GM19239 (cell line): ENCODE measurements at regions not wholly inside any gene's neighbourhood (a gene's known extent, or its start where the extent isn't known, plus 50 kb on each side); places are given as distances from the start of the nearest gene placed in this dataset.

Experiments
- DNase-seq: peaks from one replicate; pipeline ENCODE4 v3.0.0; 2011; ENCODE audit warnings: low spot score; ENCODE audit not compliant: insufficient read length
- FAIRE-seq: peaks from 2 replicates; lab custom pipeline; 2011; peaks lifted over from hg19 to GRCh38; lab: Jason Lieb, UNC

GRCh38 chr13:89695343-89696257, 1651.9 kb upstream of the MIR17HG start:
- no peak for DNase-seq
- FAIRE-seq, result no peak

DNA sequence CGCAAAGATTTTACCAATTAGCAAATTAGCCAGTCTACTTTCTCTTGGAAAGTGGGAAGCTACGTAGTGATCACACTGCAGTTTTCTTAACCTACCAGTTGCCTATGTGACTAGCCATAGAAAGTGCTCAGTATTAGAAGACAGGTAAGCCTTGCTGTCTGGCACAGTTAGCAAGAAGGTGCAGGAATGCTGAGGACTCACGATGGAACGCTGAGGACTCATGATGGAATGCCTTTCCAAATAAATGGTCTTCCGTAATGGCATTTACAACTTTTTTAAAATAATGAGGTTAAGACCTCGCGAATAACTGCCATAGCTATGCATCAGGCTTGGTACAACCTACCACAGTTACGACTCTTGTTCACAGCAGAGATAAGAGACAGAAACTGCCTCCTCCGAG, 1645.6 kb upstream of the MIR17HG start:
- FAIRE-seq, result no peak
- DNase-seq, result no peak

DNA sequence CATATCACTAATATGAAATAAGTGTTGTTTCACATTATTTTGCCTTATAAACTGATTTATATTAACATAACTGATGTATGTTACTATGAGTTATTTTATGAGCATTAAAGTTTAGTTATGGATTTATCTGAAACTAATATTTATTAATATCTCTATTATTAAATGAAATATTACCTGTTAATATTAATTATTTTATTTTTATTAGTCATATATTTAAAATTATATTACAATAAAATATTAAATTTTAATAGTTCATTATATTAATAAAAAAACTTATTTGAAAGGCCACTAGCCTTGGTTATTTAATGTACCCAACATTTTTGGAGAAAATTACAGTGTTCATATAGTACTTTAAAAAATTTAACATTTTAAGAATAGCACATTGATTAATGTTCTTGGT, 1643.4 kb upstream of the MIR17HG start:
- FAIRE-seq (no peak), DNase-seq (no peak)

GRCh38 chr13:89708013-89708412, 1639.5 kb upstream of the MIR17HG start:
- no peak for DNase-seq
- no peak for FAIRE-seq

DNA sequence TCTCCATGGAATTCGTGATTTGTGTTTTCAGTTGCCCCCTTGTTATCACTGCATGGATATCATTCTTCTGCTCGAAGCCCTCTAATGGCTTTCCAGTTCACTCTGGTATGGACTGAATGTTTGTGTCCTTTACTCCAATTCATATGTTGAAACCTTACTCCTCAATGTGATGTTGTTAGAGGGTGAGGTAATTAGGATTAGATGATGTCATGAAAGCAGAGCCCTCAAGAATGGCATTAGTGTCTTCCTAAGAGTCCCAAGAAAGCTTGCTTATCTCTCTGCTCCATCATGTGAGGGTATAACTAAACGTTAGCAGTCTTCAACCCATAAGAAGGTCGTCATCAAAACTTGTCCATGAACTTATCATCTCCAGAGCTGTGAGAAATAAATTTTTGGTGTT, 1626.3 kb upstream of the MIR17HG start:
- FAIRE-seq (no peak), DNase-seq (no peak)

DNA sequence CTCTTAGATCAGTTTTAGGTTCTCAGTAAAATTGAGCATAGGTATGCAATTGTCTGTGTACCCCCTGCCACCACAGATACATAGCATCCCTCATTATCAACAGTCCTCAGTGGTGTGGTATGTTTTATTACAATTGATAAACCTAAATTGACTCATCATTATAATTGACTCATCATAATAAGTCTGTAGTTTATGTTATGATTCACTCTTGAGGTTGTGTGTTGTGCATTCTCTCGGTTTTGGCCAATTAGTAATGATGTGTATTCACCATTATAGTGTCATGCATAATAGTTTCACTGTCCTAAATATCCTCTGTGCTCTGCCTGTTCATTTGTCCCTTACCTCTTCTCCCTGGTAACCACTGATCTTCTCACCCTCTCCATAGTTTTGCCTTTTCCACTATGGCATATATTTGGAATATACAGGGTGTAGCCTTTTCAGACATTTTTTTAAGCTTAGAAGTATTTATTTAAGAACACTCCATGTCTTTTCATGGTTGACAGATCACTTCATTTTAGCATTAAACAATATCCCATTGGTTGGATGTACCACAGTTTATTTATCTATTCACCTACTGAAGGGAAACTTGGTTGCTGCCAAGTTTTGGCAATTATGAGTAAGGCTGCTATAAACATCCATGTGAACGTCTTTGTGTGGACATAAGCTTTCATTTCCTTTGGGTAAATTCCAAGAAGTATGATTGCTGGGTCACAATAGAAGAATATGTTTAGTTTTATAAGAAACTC, 1620.6 kb upstream of the MIR17HG start:
- no peak for DNase-seq
- no peak for FAIRE-seq

DNA sequence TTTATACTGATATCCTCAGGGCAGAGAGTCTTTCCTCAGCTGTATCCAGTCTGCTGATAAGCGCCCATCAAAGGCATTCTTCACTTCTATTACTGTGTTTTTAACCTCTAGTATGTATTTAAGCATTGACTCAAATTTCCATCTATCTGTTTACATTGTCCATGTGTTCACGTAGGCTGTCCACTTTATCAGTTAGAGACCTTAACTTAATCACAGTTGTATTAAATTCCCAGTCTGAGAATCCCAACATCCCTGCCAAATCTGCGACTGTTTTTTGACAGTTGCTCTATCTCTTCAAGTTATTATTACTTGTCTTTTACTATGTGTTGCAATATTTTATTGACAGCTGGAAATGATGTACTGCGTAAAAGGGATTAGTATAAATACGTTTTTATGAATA, 1613.7 kb upstream of the MIR17HG start:
- FAIRE-seq, result no peak
- DNase-seq, result no peak

DNA sequence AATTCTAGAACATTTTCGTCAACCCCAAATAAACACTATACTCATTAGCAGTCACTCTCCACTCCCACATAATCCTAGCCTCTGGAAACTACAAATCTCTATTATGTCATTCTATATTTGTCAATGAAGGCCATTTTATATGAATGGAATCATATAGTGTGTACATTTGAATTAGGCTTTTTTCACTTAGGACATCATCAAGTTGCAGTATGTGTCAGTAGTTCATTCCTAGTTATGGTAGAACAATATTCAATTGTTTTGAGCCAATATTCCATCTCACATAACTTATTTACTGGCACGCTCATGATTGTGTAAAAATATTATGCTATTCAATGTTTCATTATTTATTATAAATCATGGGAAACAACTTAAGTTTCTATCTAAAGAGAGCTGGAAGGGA, 1610.4 kb upstream of the MIR17HG start:
- FAIRE-seq, result no peak

GRCh38 chr13:89738072-89738471, 1609.4 kb upstream of the MIR17HG start:
- no peak for DNase-seq
- no peak for FAIRE-seq

More for the DNA sequence above, 1610.4 kb upstream of the MIR17HG start:
- DNase-seq, result no peak

GRCh38 chr13:89740994-89741685, 1606.3 kb upstream of the MIR17HG start:
- FAIRE-seq (no peak), DNase-seq (no peak)

- no peak for DNase-seq
- no peak for FAIRE-seq
These were observed 1600.9 kb upstream of the MIR17HG start for GRCh38 chr13:89746554-89746953.

DNA sequence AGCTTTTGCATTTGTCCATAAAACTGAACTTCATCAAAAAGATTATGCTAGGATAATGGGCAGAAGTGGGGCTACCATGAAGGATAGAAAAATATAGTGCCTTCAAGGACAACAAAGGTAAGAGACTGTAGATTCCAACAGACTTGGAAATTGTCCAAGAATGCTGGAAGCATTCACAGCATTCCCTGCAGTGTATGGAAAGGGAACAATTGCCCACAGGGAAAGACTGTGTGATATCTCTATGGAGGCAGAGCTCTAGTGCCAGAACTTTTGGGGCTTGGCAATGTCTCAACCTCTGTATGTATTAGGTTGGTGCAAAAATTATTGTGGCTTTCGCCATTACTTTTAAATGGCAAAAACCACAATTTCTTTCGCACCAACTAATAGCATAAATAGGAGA, 1598.8 kb upstream of the MIR17HG start:
- FAIRE-seq, result no peak
- no peak for DNase-seq

DNA sequence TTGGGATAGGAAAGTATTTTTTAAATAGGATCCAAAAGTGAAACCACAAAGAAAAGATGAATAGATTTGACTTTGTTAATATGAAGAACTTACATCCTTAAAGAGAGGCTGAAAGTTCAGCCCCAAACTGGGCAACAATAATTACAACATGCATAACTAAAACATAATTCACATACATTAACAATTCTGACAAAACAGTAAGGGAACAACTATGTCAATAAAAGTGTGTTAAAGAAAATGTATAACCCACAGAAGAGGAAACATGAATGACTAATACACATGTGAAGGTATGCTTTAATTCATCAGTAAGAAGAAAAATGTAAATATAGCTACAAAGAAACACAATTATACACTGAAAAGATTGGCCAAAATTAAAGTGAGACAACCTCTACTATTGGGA, 1597.6 kb upstream of the MIR17HG start:
- FAIRE-seq (no peak), DNase-seq (no peak)

DNA sequence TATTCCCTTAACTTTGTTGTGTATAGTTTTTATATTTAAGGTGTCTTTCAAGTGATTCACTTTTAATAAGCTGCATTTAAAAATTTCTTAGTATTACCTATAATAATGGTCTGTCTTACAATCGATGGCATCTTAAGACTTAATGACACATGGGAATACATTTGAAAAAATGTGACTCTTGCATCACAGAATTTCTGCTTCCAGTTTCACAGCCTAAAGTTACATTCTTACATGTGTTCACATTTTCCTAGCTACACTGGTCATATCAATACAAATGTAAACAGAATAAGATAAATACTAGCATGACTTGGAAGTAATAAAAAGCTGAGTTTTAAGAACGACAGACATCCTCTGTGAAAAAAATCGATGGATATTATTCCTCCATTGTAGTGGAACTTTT, 1597.1 kb upstream of the MIR17HG start:
- DNase-seq (no peak), FAIRE-seq (no peak)

GRCh38 chr13:89751432-89751930, 1596.0 kb upstream of the MIR17HG start:
- DNase-seq (no peak), FAIRE-seq (no peak)

- DNase-seq (no peak), FAIRE-seq (no peak)
These were observed 1595.1 kb upstream of the MIR17HG start for GRCh38 chr13:89752394-89752793.

GRCh38 chr13:89755729-89756492, 1591.6 kb upstream of the MIR17HG start:
- FAIRE-seq (no peak), DNase-seq (no peak)

GRCh38 chr13:89763005-89763404, 1584.5 kb upstream of the MIR17HG start:
- no peak for DNase-seq
- no peak for FAIRE-seq

DNA sequence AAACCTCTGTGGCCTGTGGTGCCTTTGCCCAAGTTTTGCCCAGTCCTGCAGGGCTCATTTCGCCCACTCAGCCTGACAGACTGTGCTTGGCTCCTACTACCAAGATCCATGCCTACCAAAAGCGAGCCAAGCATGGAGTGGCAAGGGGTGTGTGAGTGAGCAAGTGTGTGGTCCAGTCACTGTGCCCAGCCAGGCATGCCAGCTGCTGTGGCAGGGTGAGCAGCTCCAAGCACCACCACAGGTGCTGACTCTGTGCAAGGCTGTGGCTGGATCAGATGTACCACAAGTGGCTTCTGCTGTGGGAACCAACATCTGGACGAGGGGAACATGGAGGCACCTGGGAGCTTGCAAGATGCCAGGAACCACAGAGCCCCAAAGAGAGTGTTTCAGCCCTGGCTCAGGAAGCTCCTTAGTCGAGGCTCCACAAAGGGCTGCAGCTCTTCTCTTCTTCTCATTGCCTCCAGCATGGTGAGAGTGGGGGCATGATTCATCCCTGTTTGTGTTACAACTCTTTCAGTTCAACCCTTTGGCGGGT, 1564.2 kb upstream of the MIR17HG start:
- no peak for DNase-seq
- FAIRE-seq, result no peak
